Panc1 (cell line): ENCODE measurements at regions not wholly inside any gene's neighbourhood (a gene's known extent, or its start where the extent isn't known, plus 50 kb on each side); places are given as distances from the start of the nearest gene placed in this dataset.

Source experiments
- ATAC-seq: fragments of 200-7000 bp; cut with Tn5 transposase; 2 replicates; pipeline ENCODE4 v1.9.1; 2020; ENCODE audit warnings: mild to moderate bottlenecking, moderate library complexity
- BruUV-seq: library from RNA; stranded (reverse); fragments of 400-500 nt; replicated peaks from 2 replicates; lab custom pipeline; 2021; lab: Mats Ljungman, UMichigan
- CTCF ChIA-PET: fragments of 300-600 bp; sonication (Branson Sonifier 250); formaldehyde crosslinking; loops from one replicate; lab custom pipeline; 2022; ENCODE audit warnings: antibody characterized with exemption; lab: Charles Lee
- POLR2A ChIA-PET: fragments of 300-600 bp; sonication (Branson Sonifier 250); formaldehyde crosslinking; loops from one replicate; lab custom pipeline; 2022; ENCODE audit warnings: antibody characterized with exemption; lab: Charles Lee
- DNase-seq: peaks from one replicate; pipeline ENCODE4 v3.0.0-alpha.2; 2010; ENCODE audit warnings: low read depth, low spot score
- H3K27ac ChIP-seq: 2 replicates; pipeline ENCODE4 v1.5.1; 2011; ENCODE audit warnings: mild to moderate bottlenecking, low read length, inconsistent platforms
- H3K27me3 ChIP-seq: fragments of 200-500 bp; sonication (Bioruptor generic); 2 replicates; pipeline ENCODE4 v1.6.0; 2014; ENCODE audit warnings: low read length, inconsistent platforms; ENCODE audit not compliant: control insufficient read depth, insufficient read depth
- H3K36me3 ChIP-seq: fragments of 200-500 bp; sonication (Bioruptor generic); 2 replicates; pipeline ENCODE4 v1.5.1; 2014; ENCODE audit warnings: inconsistent platforms, mild to moderate bottlenecking, low read length, moderate library complexity; ENCODE audit not compliant: control insufficient read depth, insufficient read depth
- H3K4me1 ChIP-seq: 2 replicates; pipeline ENCODE4 v1.5.1; 2011; ENCODE audit warnings: inconsistent platforms, mild to moderate bottlenecking, low read length, moderate library complexity; ENCODE audit not compliant: control insufficient read depth, insufficient read depth
- H3K4me3 ChIP-seq, 2 experiments: 2 replicates each; pipeline ENCODE4 v1.5.1; 2011 to 2012; ENCODE audit warnings: low read depth in 2 of 2, low read length in 2 of 2, mild to moderate bottlenecking in 2 of 2, inconsistent platforms in 1 of 2, moderate library complexity in 1 of 2
- H3K9me3 ChIP-seq: fragments of 200-500 bp; sonication (Bioruptor generic); 2 replicates; pipeline ENCODE4 v1.5.1; 2014; ENCODE audit warnings: low read depth, mild to moderate bottlenecking, inconsistent platforms, low read length, moderate library complexity; ENCODE audit not compliant: control insufficient read depth, insufficient read depth
- POLR2AphosphoS5 ChIP-seq: IDR thresholded peaks from 2 replicates; pipeline ENCODE4 v1.6.1; 2012; ENCODE audit warnings: mild to moderate bottlenecking, low read depth, low read length, moderate library complexity
- REST ChIP-seq, 2 experiments: IDR thresholded peaks; 2 replicates each; pipeline ENCODE4 v1.6.1; 2011 to 2012; ENCODE audit warnings: low read depth in 2 of 2, control low read depth in 1 of 2, low read length in 1 of 2, mild to moderate bottlenecking in 1 of 2, moderate library complexity in 1 of 2; ENCODE audit not compliant: insufficient read depth in 1 of 2
- SIN3A ChIP-seq: IDR thresholded peaks from 2 replicates; pipeline ENCODE4 v1.6.1; 2012; ENCODE audit warnings: low read depth, mild to moderate bottlenecking, low read length, moderate library complexity, borderline replicate concordance; ENCODE audit not compliant: insufficient read depth
- TCF7L2 ChIP-seq: IDR thresholded peaks from 2 replicates; pipeline ENCODE4 v1.6.1; 2011; ENCODE audit warnings: mild to moderate bottlenecking, low read depth, low read length, inconsistent platforms
- in situ Hi-C: cut with HindIII; loops from 2 replicates; pipeline ENCODE4 v1.10.0; 2016; ENCODE audit warnings: low sequenced_read_pairs, low pct_unique_long_range_greater_than_20kb
- intact Hi-C: fragments of 100-400 bp; cut with micrococcal nuclease; formaldehyde crosslinking; loops from one replicate; pipeline ENCODE4 v1.10.0; 2022; ENCODE audit not compliant: unreplicated experiment
- TF ChIP-seq, protein P1 (sequence below): fragments of 450-650 bp; IDR thresholded peaks from 2 replicates; pipeline ENCODE4 v1.5.1; 2017; ENCODE audit warnings: mild to moderate bottlenecking

- Histone ChIP-seq H3K9me3 (no peaks in the 10 kb centered on the region), H3K27ac (no peak overlapping the region), H3K4me3 (no peak overlapping the region), H3K27me3 (no peaks in the 10 kb centered on the region), H3K4me1 (no peaks in the 10 kb centered on the region), H3K36me3 (no peaks in the 10 kb centered on the region)
- no TSS peak for BruUV-seq
- TF ChIP-seq, protein P1, sequence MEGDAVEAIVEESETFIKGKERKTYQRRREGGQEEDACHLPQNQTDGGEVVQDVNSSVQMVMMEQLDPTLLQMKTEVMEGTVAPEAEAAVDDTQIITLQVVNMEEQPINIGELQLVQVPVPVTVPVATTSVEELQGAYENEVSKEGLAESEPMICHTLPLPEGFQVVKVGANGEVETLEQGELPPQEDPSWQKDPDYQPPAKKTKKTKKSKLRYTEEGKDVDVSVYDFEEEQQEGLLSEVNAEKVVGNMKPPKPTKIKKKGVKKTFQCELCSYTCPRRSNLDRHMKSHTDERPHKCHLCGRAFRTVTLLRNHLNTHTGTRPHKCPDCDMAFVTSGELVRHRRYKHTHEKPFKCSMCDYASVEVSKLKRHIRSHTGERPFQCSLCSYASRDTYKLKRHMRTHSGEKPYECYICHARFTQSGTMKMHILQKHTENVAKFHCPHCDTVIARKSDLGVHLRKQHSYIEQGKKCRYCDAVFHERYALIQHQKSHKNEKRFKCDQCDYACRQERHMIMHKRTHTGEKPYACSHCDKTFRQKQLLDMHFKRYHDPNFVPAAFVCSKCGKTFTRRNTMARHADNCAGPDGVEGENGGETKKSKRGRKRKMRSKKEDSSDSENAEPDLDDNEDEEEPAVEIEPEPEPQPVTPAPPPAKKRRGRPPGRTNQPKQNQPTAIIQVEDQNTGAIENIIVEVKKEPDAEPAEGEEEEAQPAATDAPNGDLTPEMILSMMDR, result no peak
- TF ChIP-seq TCF7L2 (no peak), SIN3A (no peak), REST (IDR thresholded peaks at IDR 0.05; ENCODE audit: insufficient read depth in 1 of 2, low read depth in 2 of 2, low read length in 1 of 2) (no peak), POLR2AphosphoS5 (no peak)
- in situ Hi-C loops (no loop called here), intact Hi-C loops (no loop called here)
- POLR2A ChIA-PET, result no interaction called here
- CTCF ChIA-PET, result no interaction called here
- ATAC-seq (no peak), DNase-seq (no peak)
Observed at GRCh38 chr16:26550111-26550610, 516.6 kb upstream of the C16orf82 start.

DNA sequence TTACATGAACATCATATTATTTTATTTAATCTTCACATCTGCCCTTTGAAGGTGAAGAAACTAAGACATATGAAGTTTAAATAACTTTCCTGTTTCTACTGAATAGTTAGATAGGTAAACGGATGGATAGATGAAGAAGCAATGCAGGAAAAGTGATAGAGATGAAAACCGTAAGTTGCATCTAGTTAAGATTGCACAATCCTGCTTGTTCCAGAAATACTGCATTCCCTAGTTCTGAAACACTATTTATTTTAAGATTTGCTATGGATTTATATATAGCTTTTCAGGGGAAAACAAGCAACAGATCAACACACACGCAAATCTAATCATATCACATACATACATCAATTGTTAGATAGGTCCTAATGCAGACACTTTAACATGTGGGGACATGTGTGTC lies 512.7 kb upstream of the C16orf82 start:
- no peak for ATAC-seq
- intact Hi-C loops (no loop called here), in situ Hi-C loops (no loop called here)
- no peak for TF ChIP-seq TCF7L2
- TF ChIP-seq SIN3A, result no peak
- no peak for TF ChIP-seq REST (IDR thresholded peaks at IDR 0.05; ENCODE audit: insufficient read depth in 1 of 2, low read depth in 2 of 2, low read length in 1 of 2)
- TF ChIP-seq, protein P1, result no peak
- no peak for TF ChIP-seq POLR2AphosphoS5
- no TSS peak for BruUV-seq
- ChIA-PET POLR2A (no interaction called here), CTCF (no interaction called here)
- Histone ChIP-seq H3K27ac (no peak overlapping the region), H3K4me1 (no peaks in the 10 kb centered on the region), H3K9me3 (no peaks in the 10 kb centered on the region), H3K4me3 (no peak overlapping the region), H3K36me3 (no peaks in the 10 kb centered on the region), H3K27me3 (no peaks in the 10 kb centered on the region)
- no peak for DNase-seq
